ENCODE measurements at regions not wholly inside any gene's neighbourhood (a gene's known extent, or its start where the extent isn't known, plus 50 kb on each side); places are given as distances from the start of the nearest gene placed in this dataset.

DNA sequence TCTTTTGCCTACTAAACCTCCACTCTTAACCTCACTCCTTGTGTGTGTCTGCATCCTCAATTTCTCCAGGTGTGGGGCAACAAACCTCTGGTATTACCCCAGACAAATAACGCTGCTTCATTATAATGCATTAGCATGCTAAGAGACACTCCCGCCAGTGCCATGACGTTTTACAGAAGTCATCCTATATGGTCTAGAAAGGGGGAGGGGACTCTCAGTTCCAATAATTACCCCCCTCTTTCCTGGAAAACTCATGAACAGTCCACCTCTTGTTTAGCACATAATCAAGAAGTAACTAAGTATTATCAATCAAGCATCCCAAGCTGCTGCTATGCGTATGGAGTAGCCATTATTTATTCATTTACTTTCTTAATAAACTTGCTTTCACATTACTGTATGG lies 364.5 kb downstream of the TYW1 start:
- TF ChIP-seq, protein P1, sequence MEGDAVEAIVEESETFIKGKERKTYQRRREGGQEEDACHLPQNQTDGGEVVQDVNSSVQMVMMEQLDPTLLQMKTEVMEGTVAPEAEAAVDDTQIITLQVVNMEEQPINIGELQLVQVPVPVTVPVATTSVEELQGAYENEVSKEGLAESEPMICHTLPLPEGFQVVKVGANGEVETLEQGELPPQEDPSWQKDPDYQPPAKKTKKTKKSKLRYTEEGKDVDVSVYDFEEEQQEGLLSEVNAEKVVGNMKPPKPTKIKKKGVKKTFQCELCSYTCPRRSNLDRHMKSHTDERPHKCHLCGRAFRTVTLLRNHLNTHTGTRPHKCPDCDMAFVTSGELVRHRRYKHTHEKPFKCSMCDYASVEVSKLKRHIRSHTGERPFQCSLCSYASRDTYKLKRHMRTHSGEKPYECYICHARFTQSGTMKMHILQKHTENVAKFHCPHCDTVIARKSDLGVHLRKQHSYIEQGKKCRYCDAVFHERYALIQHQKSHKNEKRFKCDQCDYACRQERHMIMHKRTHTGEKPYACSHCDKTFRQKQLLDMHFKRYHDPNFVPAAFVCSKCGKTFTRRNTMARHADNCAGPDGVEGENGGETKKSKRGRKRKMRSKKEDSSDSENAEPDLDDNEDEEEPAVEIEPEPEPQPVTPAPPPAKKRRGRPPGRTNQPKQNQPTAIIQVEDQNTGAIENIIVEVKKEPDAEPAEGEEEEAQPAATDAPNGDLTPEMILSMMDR (IDR thresholded peaks at IDR 0.05; ENCODE audit: low read depth, low read length, poor library complexity, severe bottlenecking), result no peak
- no peak for TF ChIP-seq EZH2phosphoT487 (IDR thresholded peaks at IDR 0.05; ENCODE audit: borderline replicate concordance, low read length)

All from DOHH2 (cell line).